Parathyroid adenoma (tissue), 2 donors: ENCODE measurements at regions not wholly inside any gene's neighbourhood (a gene's known extent, or its start where the extent isn't known, plus 50 kb on each side); places are given as distances from the start of the nearest gene placed in this dataset.

ENCODE experiments used
- H2AFZ ChIP-seq: fragments of 300-600 bp; sonication (generic); one replicate; pipeline ENCODE4 v1.7.0; 2017; ENCODE audit warnings: antibody characterized with exemption, mild to moderate bottlenecking
- H3K27ac ChIP-seq: fragments of 300-600 bp; sonication (generic); one replicate; pipeline ENCODE4 v1.7.0; 2017
- H3K27me3 ChIP-seq: fragments of 300-600 bp; sonication (generic); one replicate; pipeline ENCODE4 v1.7.0; 2017; ENCODE audit warnings: low read length; ENCODE audit not compliant: control insufficient read depth, insufficient read depth
- H3K36me3 ChIP-seq: fragments of 300-600 bp; sonication (generic); one replicate; pipeline ENCODE4 v1.7.0; 2017; ENCODE audit warnings: low read length; ENCODE audit not compliant: control insufficient read depth, insufficient read depth
- H3K4me1 ChIP-seq: fragments of 300-600 bp; sonication (generic); one replicate; pipeline ENCODE4 v1.7.0; 2017; ENCODE audit warnings: control low read depth
- H3K4me2 ChIP-seq: fragments of 300-600 bp; sonication (generic); one replicate; pipeline ENCODE4 v1.7.0; 2017; ENCODE audit warnings: low read length
- H3K4me3 ChIP-seq: fragments of 300-600 bp; sonication (generic); one replicate; pipeline ENCODE4 v1.7.0; 2017; ENCODE audit warnings: low read depth, low read length
- H3K79me2 ChIP-seq: fragments of 300-600 bp; sonication (generic); one replicate; pipeline ENCODE4 v1.7.0; 2017; ENCODE audit warnings: control low read depth
- H3K9ac ChIP-seq: fragments of 300-600 bp; sonication (generic); one replicate; pipeline ENCODE4 v1.7.0; 2017; ENCODE audit warnings: mild to moderate bottlenecking
- H3K9me3 ChIP-seq: fragments of 300-600 bp; sonication (generic); one replicate; pipeline ENCODE4 v1.7.0; 2017; ENCODE audit warnings: low read length; ENCODE audit not compliant: control insufficient read depth
- CTCF ChIP-seq: fragments of 300-600 bp; sonication (generic); IDR thresholded peaks from one replicate; pipeline ENCODE4 v1.7.0; 2017; ENCODE audit warnings: antibody characterized with exemption, mild to moderate bottlenecking
- donor health status: primary hyperparathyroidism.

GRCh38 chr20:7760247-7761031 is 179.8 kb downstream of the HAO1 start:
- Histone ChIP-seq H2AFZ (no peak overlapping the region), H3K27ac (no peak overlapping the region), H3K79me2 (no peaks in the 10 kb centered on the region), H3K4me2 (no peak overlapping the region), H3K4me1 (no peaks in the 10 kb centered on the region), H3K36me3 (no peaks in the 10 kb centered on the region), H3K4me3 (no peak overlapping the region), H3K27me3 (no peaks in the 10 kb centered on the region), H3K9ac (no peak overlapping the region), H3K9me3 (no peaks in the 10 kb centered on the region)
- TF ChIP-seq CTCF = no peak

GRCh38 chr20:7765221-7765620 is 175.0 kb downstream of the HAO1 start:
- no peak overlapping the region for H2AFZ ChIP-seq
- no peaks in the 10 kb centered on the region for H3K79me2 ChIP-seq
- H3K27ac ChIP-seq = no peak overlapping the region
- no peak overlapping the region for H3K9ac ChIP-seq
- no peaks in the 10 kb centered on the region for H3K36me3 ChIP-seq
- no peaks in the 10 kb centered on the region for H3K4me1 ChIP-seq
- no peak overlapping the region for H3K4me3 ChIP-seq
- no peak for TF ChIP-seq CTCF
- H3K27me3 ChIP-seq = no peaks in the 10 kb centered on the region
- no peak overlapping the region for H3K4me2 ChIP-seq
- H3K9me3 ChIP-seq = no peaks in the 10 kb centered on the region

- Histone ChIP-seq H3K27me3 (no peaks in the 10 kb centered on the region), H3K79me2 (no peaks in the 10 kb centered on the region), H3K36me3 (no peaks in the 10 kb centered on the region), H3K4me3 (no peak overlapping the region), H3K9me3 (no peaks in the 10 kb centered on the region), H2AFZ (no peak overlapping the region), H3K4me1 (no peaks in the 10 kb centered on the region), H3K27ac (no peak overlapping the region), H3K9ac (no peak overlapping the region), H3K4me2 (no peak overlapping the region)
- no peak for TF ChIP-seq CTCF
Observed at GRCh38 chr20:7770046-7770445, 170.2 kb downstream of the HAO1 start.

DNA sequence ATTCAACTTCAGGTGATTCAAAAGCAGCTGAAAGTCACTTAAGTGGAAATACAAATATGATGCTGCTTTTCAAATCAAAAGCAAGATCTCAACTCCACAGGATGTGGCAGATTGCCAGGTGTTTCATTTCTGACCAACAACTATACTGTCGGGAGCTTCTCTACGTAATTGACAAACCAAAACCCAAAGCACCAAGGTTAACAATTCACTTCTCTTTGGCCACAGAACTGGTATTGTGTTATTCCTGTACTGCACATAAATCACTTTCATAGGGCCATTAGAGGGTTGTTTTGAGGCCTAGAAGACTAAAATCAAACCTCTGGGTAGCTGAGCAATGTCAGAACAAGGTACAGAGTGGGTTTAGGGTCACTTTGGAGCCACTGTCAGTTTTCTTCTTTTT is 169.7 kb downstream of the HAO1 start:
- Histone ChIP-seq H3K4me2 (no peak overlapping the region), H3K27me3 (no peaks in the 10 kb centered on the region), H3K79me2 (no peaks in the 10 kb centered on the region), H2AFZ (no peak overlapping the region), H3K4me3 (no peak overlapping the region), H3K4me1 (no peaks in the 10 kb centered on the region), H3K27ac (no peak overlapping the region), H3K9me3 (no peaks in the 10 kb centered on the region), H3K36me3 (no peaks in the 10 kb centered on the region), H3K9ac (no peak overlapping the region)
- no peak for TF ChIP-seq CTCF

GRCh38 chr20:7772371-7772770 is 167.9 kb downstream of the HAO1 start:
- no peaks in the 10 kb centered on the region for H3K9me3 ChIP-seq
- no peak overlapping the region for H3K4me3 ChIP-seq
- no peak overlapping the region for H3K27ac ChIP-seq
- TF ChIP-seq CTCF = no peak
- H2AFZ ChIP-seq = no peak overlapping the region
- no peaks in the 10 kb centered on the region for H3K4me1 ChIP-seq
- H3K4me2 ChIP-seq = no peak overlapping the region
- H3K27me3 ChIP-seq = no peaks in the 10 kb centered on the region
- H3K79me2 ChIP-seq = no peaks in the 10 kb centered on the region
- no peak overlapping the region for H3K9ac ChIP-seq
- H3K36me3 ChIP-seq = no peaks in the 10 kb centered on the region
